SK-N-SH (cell line): ENCODE measurements at regions not wholly inside any gene's neighbourhood (a gene's known extent, or its start where the extent isn't known, plus 50 kb on each side); places are given as distances from the start of the nearest gene placed in this dataset.

Source experiments
- CTCF ChIA-PET: fragments of 300-600, 350-600 bp; formaldehyde crosslinking; extraction: SDS; loops from one replicate; lab custom pipeline; 2021; lab: Yijun Ruan, JAX
- POLR2A ChIA-PET: fragments of 350-600 bp; sonication (Branson Sonifier 250); formaldehyde crosslinking; extraction: SDS; loops from one replicate; lab custom pipeline; 2020; ENCODE audit warnings: antibody characterized with exemption, inconsistent platforms; lab: Yijun Ruan, JAX
- DNase-seq: peaks from one replicate; pipeline ENCODE4 v3.0.0; 2012
- H2AFZ ChIP-seq: fragments of 200-600 bp; sonication (generic); 2 replicates; pipeline ENCODE4 v1.8.1; 2016; ENCODE audit warnings: antibody characterized with exemption, mild to moderate bottlenecking, low read depth
- H3F3A ChIP-seq: fragments of 200-600 bp; sonication (generic); replicated peaks from 2 replicates; pipeline ENCODE3; 2016; ENCODE audit warnings: antibody characterized with exemption, mild to moderate bottlenecking; ENCODE audit not compliant: insufficient read depth
- H3K27ac ChIP-seq, 2 experiments: fragments of 200-500 bp in 1 of 2; fragments of 200-600 bp in 1 of 2; sonication (Bioruptor generic) in 1 of 2; sonication (generic), shearing (Covaris generic) in 1 of 2; 2 replicates each; pipeline versions ENCODE4 v1.5.1 to v1.6.1; 2014 to 2016; ENCODE audit warnings: low read depth in 2 of 2, inconsistent platforms in 1 of 2, low read length in 1 of 2, mild to moderate bottlenecking in 1 of 2, mixed read lengths in 1 of 2
- H3K27me3 ChIP-seq: fragments of 200-600 bp; sonication (generic), shearing (Covaris generic); 2 replicates; pipeline ENCODE4 v1.6.1; 2016; ENCODE audit warnings: mixed run types; ENCODE audit not compliant: insufficient read depth
- H3K36me3 ChIP-seq, 2 experiments: fragments of 200-500 bp in 1 of 2; fragments of 200-600 bp in 1 of 2; sonication (Bioruptor generic) in 1 of 2; sonication (generic) in 1 of 2; replicated peaks in 1 of 2; 2 replicates each; pipeline versions ENCODE3 to v1.5.1; 2014 to 2016; ENCODE audit warnings: low read length in 1 of 2, mild to moderate bottlenecking in 1 of 2; ENCODE audit not compliant: insufficient read depth in 2 of 2, control insufficient read depth in 1 of 2
- H3K4me1 ChIP-seq, 2 experiments: fragments of 200-500 bp in 1 of 2; fragments of 200-600 bp in 1 of 2; sonication (Bioruptor generic) in 1 of 2; sonication (generic), shearing (Covaris generic) in 1 of 2; 2 replicates each; pipeline versions ENCODE4 v1.5.1 to v1.6.1; 2014 to 2016; ENCODE audit warnings: low read depth in 1 of 2, low read length in 1 of 2, mixed run types in 1 of 2; ENCODE audit not compliant: insufficient read depth in 2 of 2, control insufficient read depth in 1 of 2
- H3K4me2 ChIP-seq: fragments of 200-600 bp; sonication (generic), shearing (Covaris generic); 2 replicates; pipeline ENCODE4 v1.6.1; 2017; ENCODE audit warnings: mixed run types
- H3K4me3 ChIP-seq, 2 experiments: fragments of 200-500 bp in 1 of 2; fragments of 200-600 bp in 1 of 2; sonication (Bioruptor generic) in 1 of 2; sonication (generic), shearing (Covaris generic) in 1 of 2; 2 replicates each; pipeline versions ENCODE4 v1.5.1 to v1.8.1; 2014 to 2016; ENCODE audit warnings: low read depth in 2 of 2, inconsistent platforms in 1 of 2, low read length in 1 of 2, mild to moderate bottlenecking in 1 of 2, mixed read lengths in 1 of 2, moderate library complexity in 1 of 2
- H3K79me2 ChIP-seq: fragments of 200-600 bp; sonication (generic); 2 replicates; pipeline ENCODE4 v1.8.1; 2017; ENCODE audit warnings: mild to moderate bottlenecking; ENCODE audit not compliant: insufficient read depth
- H3K9ac ChIP-seq: fragments of 200-600 bp; sonication (generic); 2 replicates; pipeline ENCODE4 v1.6.1; 2017; ENCODE audit warnings: mixed run types
- H3K9me2 ChIP-seq: fragments of 200-600 bp; sonication (generic); 2 replicates; pipeline ENCODE4 v1.6.1; 2017; ENCODE audit warnings: mixed run types
- H3K9me3 ChIP-seq: fragments of 200-600 bp; sonication (generic); 2 replicates; pipeline ENCODE4 v1.6.1; 2017; ENCODE audit warnings: mixed run types, mild to moderate bottlenecking, moderate library complexity
- H4K20me1 ChIP-seq: fragments of 200-600 bp; sonication (generic); 2 replicates; pipeline ENCODE4 v1.6.1; 2017; ENCODE audit warnings: mild to moderate bottlenecking, mixed run types; ENCODE audit not compliant: insufficient read depth
- CHD2 ChIP-seq: fragments of 150-350 bp; IDR thresholded peaks from 2 replicates; pipeline ENCODE4 v1.6.1; 2018; ENCODE audit warnings: low read length; ENCODE audit not compliant: partially characterized antibody
- FOSL2 ChIP-seq: IDR thresholded peaks from 2 replicates; pipeline ENCODE4 v1.4.0; 2012; ENCODE audit warnings: low read depth, mild to moderate bottlenecking, moderate library complexity, borderline replicate concordance
- GABPA ChIP-seq: IDR thresholded peaks from 2 replicates; pipeline ENCODE4 v1.4.0; 2012; ENCODE audit warnings: low read depth, mild to moderate bottlenecking
- JUND ChIP-seq: IDR thresholded peaks from 2 replicates; pipeline ENCODE4 v1.4.0; 2012
- MXI1 ChIP-seq: IDR thresholded peaks from 2 replicates; pipeline ENCODE4 v1.6.1; 2012; ENCODE audit warnings: mild to moderate bottlenecking, low read depth, low read length, improper control_type of control experiment
- NFIC ChIP-seq: IDR thresholded peaks from 2 replicates; pipeline ENCODE4 v1.4.0; 2012; ENCODE audit warnings: borderline replicate concordance
- RCOR1 ChIP-seq: fragments of 150-350 bp; IDR thresholded peaks from 2 replicates; pipeline ENCODE4 v1.6.1; 2017; ENCODE audit warnings: antibody characterized with exemption, low read length
- SMC3 ChIP-seq: IDR thresholded peaks from 2 replicates; pipeline ENCODE4 v1.6.1; 2012; ENCODE audit warnings: low read depth, low read length, improper control_type of control experiment
- TCF12 ChIP-seq: IDR thresholded peaks from 2 replicates; pipeline ENCODE4 v1.4.0; 2012
- TEAD4 ChIP-seq: IDR thresholded peaks from 2 replicates; pipeline ENCODE4 v1.4.0; 2012; ENCODE audit warnings: mild to moderate bottlenecking, borderline replicate concordance; ENCODE audit not compliant: insufficient read depth
- YY1 ChIP-seq: IDR thresholded peaks from 2 replicates; pipeline ENCODE4 v1.4.0; 2012; ENCODE audit warnings: low read depth, mild to moderate bottlenecking
- WGBS: methylation state at CpG from one replicate; pipeline ENCODE4 v1.1.6; 2017; ENCODE audit warnings: low lambda C conversion rate; 5-methylcytosine and 5-hydroxymethylcytosine counted together
- TF ChIP-seq, protein P1 (sequence below): IDR thresholded peaks from 2 replicates; pipeline ENCODE4 v1.6.1; 2012; ENCODE audit warnings: mild to moderate bottlenecking, low read depth, low read length, moderate library complexity
- TF ChIP-seq, protein P2 (sequence below): fragments of 150-350 bp; IDR thresholded peaks from 2 replicates; pipeline ENCODE4 v1.6.1; 2016; ENCODE audit warnings: mild to moderate bottlenecking, low read depth, low read length

DNA sequence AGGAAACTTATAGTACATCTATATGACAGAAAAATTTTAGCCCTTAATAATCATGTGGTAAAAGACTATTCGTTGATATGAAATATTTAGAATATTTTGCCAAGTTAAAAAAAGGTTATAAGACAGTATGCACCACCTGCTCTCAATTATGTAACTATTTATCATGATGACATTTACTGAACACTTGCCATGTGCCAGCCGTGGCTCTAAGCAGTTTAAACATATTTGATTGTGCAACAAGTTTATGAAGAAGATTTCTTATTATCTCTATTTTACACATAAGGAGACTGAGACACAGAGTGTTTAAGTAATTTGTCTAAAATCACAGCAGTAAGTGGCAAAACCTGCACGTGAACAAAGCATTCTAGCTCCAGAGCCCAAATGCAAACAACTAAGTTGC is 199.3 kb upstream of the JUN start (continued):
- TF ChIP-seq, protein P1, sequence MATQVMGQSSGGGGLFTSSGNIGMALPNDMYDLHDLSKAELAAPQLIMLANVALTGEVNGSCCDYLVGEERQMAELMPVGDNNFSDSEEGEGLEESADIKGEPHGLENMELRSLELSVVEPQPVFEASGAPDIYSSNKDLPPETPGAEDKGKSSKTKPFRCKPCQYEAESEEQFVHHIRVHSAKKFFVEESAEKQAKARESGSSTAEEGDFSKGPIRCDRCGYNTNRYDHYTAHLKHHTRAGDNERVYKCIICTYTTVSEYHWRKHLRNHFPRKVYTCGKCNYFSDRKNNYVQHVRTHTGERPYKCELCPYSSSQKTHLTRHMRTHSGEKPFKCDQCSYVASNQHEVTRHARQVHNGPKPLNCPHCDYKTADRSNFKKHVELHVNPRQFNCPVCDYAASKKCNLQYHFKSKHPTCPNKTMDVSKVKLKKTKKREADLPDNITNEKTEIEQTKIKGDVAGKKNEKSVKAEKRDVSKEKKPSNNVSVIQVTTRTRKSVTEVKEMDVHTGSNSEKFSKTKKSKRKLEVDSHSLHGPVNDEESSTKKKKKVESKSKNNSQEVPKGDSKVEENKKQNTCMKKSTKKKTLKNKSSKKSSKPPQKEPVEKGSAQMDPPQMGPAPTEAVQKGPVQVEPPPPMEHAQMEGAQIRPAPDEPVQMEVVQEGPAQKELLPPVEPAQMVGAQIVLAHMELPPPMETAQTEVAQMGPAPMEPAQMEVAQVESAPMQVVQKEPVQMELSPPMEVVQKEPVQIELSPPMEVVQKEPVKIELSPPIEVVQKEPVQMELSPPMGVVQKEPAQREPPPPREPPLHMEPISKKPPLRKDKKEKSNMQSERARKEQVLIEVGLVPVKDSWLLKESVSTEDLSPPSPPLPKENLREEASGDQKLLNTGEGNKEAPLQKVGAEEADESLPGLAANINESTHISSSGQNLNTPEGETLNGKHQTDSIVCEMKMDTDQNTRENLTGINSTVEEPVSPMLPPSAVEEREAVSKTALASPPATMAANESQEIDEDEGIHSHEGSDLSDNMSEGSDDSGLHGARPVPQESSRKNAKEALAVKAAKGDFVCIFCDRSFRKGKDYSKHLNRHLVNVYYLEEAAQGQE, result no peak
- TF ChIP-seq CHD2, result no peak
- TF ChIP-seq, protein P2, sequence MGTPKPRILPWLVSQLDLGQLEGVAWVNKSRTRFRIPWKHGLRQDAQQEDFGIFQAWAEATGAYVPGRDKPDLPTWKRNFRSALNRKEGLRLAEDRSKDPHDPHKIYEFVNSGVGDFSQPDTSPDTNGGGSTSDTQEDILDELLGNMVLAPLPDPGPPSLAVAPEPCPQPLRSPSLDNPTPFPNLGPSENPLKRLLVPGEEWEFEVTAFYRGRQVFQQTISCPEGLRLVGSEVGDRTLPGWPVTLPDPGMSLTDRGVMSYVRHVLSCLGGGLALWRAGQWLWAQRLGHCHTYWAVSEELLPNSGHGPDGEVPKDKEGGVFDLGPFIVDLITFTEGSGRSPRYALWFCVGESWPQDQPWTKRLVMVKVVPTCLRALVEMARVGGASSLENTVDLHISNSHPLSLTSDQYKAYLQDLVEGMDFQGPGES, result no peak
- peak; percentile 29; the same call in 1 of the 2 replicates for TF ChIP-seq TEAD4
- peak; percentile 58; the same call in 1 of the 2 replicates for TF ChIP-seq NFIC
- 0 out of 2 replicates have a peak, but pooled peaks have one; percentile 1 for TF ChIP-seq MXI1
- TF ChIP-seq FOSL2, result 0 out of 2 replicates have a peak, but pooled peaks have one; percentile 3
- 0 out of 2 replicates have a peak, but pooled peaks have one; percentile 21 for TF ChIP-seq JUND
- TF ChIP-seq, all 33 proteins: peak for 10

DNA sequence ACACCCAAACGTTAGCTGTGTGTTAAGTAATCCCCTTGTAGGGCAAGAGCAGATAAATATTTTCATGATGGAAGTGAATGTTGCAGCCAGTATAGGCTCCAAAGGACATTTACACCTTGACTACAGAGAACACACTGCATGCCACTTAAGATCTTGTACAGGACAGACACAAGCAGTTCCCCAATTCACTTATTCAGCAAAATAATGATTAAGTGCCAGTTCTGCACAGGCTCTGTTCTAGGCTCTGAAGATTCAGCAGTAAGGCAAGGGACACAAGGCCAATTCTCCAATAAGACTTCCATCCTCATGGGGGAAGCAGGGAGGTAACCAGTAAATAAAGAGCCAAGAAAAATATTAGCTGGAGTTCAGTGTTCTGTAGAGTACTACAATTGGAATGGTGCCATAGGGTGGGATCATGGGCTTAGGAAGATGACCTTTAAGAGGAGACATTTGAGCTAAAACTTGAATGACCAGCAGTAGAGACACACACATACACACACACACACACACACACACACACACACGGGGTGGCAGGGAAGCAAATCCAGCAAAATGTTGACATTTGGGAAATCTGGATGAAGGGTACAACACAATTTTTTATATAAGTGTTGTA is 199.9 kb upstream of the JUN start:
- no peaks in the 10 kb centered on the region for H4K20me1 ChIP-seq
- DNase-seq, result no peak
- H3K9ac ChIP-seq, result no peak overlapping the region
- peaks cover 0 to 18% of the 10 kb centered on the region in 2 experiments; a peak in 2 of 4 replicates for H3K4me1 ChIP-seq
- 74% methylated on average over 2 of the region's 2 CpGs for WGBS
- no peaks in the 10 kb centered on the region for H3K9me2 ChIP-seq
- H2AFZ ChIP-seq, result 0 out of 2 replicates have a peak overlapping the region, but pooled peaks have one; percentile 12
- no peaks in the 10 kb centered on the region for H3K9me3 ChIP-seq
- no peak for TF ChIP-seq YY1
- no peak for TF ChIP-seq GABPA
- TF ChIP-seq TCF12, result no peak
- no peak for TF ChIP-seq SMC3
- TF ChIP-seq RCOR1, result no peak
- no peaks in the 10 kb centered on the region for H3K79me2 ChIP-seq
- H3K4me3 ChIP-seq, result no peak overlapping the region
- ChIA-PET CTCF (no interaction called here), POLR2A (no interaction called here)
- no peaks in the 10 kb centered on the region for H3K36me3 ChIP-seq
- H3K27me3 ChIP-seq, result no peaks in the 10 kb centered on the region
- H3F3A ChIP-seq, result no peaks in the 10 kb centered on the region
- H3K4me2 ChIP-seq, result no peak overlapping the region
- H3K27ac ChIP-seq, result peak overlapping the region in 1 of 2 experiments; percentile 64; a peak in 1 of 4 replicates
